Lung (tissue), 11 donors: ENCODE measurements at regions not wholly inside any gene's neighbourhood (a gene's known extent, or its start where the extent isn't known, plus 50 kb on each side); places are given as distances from the start of the nearest gene placed in this dataset.

Experiments used
- ATAC-seq: fragments of 200-7000 bp; cut with Tn5 transposase; one replicate; pipeline ENCODE4 v1.9.1; 2020; ENCODE audit warnings: moderate number of reproducible peaks; ENCODE audit not compliant: insufficient read depth, low FRiP score
- DNase-seq, 3 donors: peaks; one replicate each; pipeline ENCODE4 v3.0.0-alpha.2; 2013 to 2017
- H3K27ac ChIP-seq, 2 donors: one replicate each; pipeline ENCODE4 v1.5.1; 2013; ENCODE audit warnings: mild to moderate bottlenecking in 2 of 2, moderate library complexity in 2 of 2, control low read depth in 1 of 2, inconsistent platforms in 1 of 2, low read depth in 1 of 2, low read length in 1 of 2
- H3K27me3 ChIP-seq, 3 donors: one replicate each; pipeline ENCODE4 v1.5.1; 2013; ENCODE audit warnings: low read length in 2 of 3; ENCODE audit not compliant: control insufficient read depth in 3 of 3, insufficient read depth in 3 of 3
- H3K36me3 ChIP-seq, 4 donors: one replicate each; pipeline ENCODE4 v1.5.1; 2013; ENCODE audit warnings: low read length in 4 of 4, mild to moderate bottlenecking in 1 of 4, moderate library complexity in 1 of 4; ENCODE audit not compliant: control insufficient read depth in 4 of 4, insufficient read depth in 4 of 4
- H3K4me1 ChIP-seq, 5 donors: one replicate each; pipeline ENCODE4 v1.5.1; 2013; ENCODE audit warnings: low read length in 5 of 5, mild to moderate bottlenecking in 2 of 5, moderate library complexity in 1 of 5; ENCODE audit not compliant: control insufficient read depth in 5 of 5, insufficient read depth in 5 of 5
- H3K4me3 ChIP-seq: one replicate; pipeline ENCODE4 v1.5.1; 2013; ENCODE audit warnings: mild to moderate bottlenecking, control low read depth, moderate library complexity
- H3K9ac ChIP-seq, 2 donors: one replicate each; pipeline ENCODE4 v1.5.1; 2013; ENCODE audit warnings: low read length in 2 of 2, control low read depth in 1 of 2; ENCODE audit not compliant: insufficient read depth in 1 of 2
- H3K9me3 ChIP-seq, 4 donors: one replicate each; pipeline ENCODE4 v1.5.1; 2013; ENCODE audit warnings: low read length in 3 of 4, mild to moderate bottlenecking in 1 of 4, moderate library complexity in 1 of 4; ENCODE audit not compliant: control insufficient read depth in 4 of 4, insufficient read depth in 3 of 4
- CTCF ChIP-seq: IDR thresholded peaks from 2 replicates; pipeline ENCODE4 v1.5.1; 2012; ENCODE audit warnings: mild to moderate bottlenecking; ENCODE audit errors: control extremely low read depth, extremely low read depth
- WGBS, 2 donors: extraction: QIAGEN DNeasy Blood & Tissue Kit; methylation state at CpG; one replicate each; pipeline ENCODE4 v1.1.7; 2013; 5-methylcytosine and 5-hydroxymethylcytosine counted together
- donor health status: control.
- donor health status: control.
- donor health status: Bipolar disorder and iron deficiency.
- donor health status: healthy.
- donor health status: DM: yes; HTN: yes; CAD: no.

GRCh38 chr12:34390171-34390841 is 368.0 kb downstream of the ALG10 start:
- no peak for TF ChIP-seq CTCF
- H3K4me3 ChIP-seq: no peak overlapping the region
- H3K27ac ChIP-seq: no peak overlapping the region
- H3K9ac ChIP-seq: no peak overlapping the region
- ATAC-seq (no peak), DNase-seq (peak in 1 of 3 donors; percentile 10)
- peaks cover 0 to 95% (median 1%) of the 10 kb centered on the region in 4 donors for H3K9me3 ChIP-seq
- H3K27me3 ChIP-seq: no peaks in the 10 kb centered on the region
- H3K36me3 ChIP-seq: no peaks in the 10 kb centered on the region
- no peaks in the 10 kb centered on the region for H3K4me1 ChIP-seq
- WGBS, 2 donors: 73 to 81% methylated on average over 17 of the region's 17 CpGs

GRCh38 chr12:34390846-34391700 is 368.8 kb downstream of the ALG10 start:
- TF ChIP-seq CTCF: no peak
- 76 to 79% methylated on average over 24 of the region's 24 CpGs for WGBS, 2 donors
- no peak overlapping the region for H3K9ac ChIP-seq

GRCh38 chr12:34391771-34392581 is 369.7 kb downstream of the ALG10 start:
- no peak for TF ChIP-seq CTCF
- ATAC-seq (no peak), DNase-seq (peak in 1 of 3 donors; percentile 7)
- Histone ChIP-seq H3K27ac (no peak overlapping the region), H3K9me3 (peaks cover 0 to 94% (median 1%) of the 10 kb centered on the region in 4 donors), H3K9ac (no peak overlapping the region), H3K27me3 (no peaks in the 10 kb centered on the region), H3K4me3 (no peak overlapping the region), H3K36me3 (no peaks in the 10 kb centered on the region), H3K4me1 (no peaks in the 10 kb centered on the region)
- WGBS, 2 donors: 67 to 68% methylated on average over 37 of the region's 37 CpGs

More at GRCh38 chr12:34390846-34391700, 368.8 kb downstream of the ALG10 start:
- Histone ChIP-seq H3K4me1 (no peaks in the 10 kb centered on the region), H3K36me3 (no peaks in the 10 kb centered on the region), H3K4me3 (no peak overlapping the region), H3K27me3 (no peaks in the 10 kb centered on the region), H3K9me3 (peaks cover 0 to 94% (median 1%) of the 10 kb centered on the region in 4 donors), H3K27ac (no peak overlapping the region)
- DNase-seq (peak in 1 of 3 donors; percentile 9), ATAC-seq (no peak)
